ENCODE measurements at regions not wholly inside any gene's neighbourhood (a gene's known extent, or its start where the extent isn't known, plus 50 kb on each side); places are given as distances from the start of the nearest gene placed in this dataset.
"Not testable (repeated sequence)": the region's sequence is repeated elsewhere in the genome, so short reads cannot be mapped to it uniquely, and the experiment has no call there.

GRCh38 chr12:87671757-87672156 is 357.4 kb downstream of the C12orf50 start:
- DNase-seq: no peak

- peak; percentile 6 for DNase-seq
These were observed 358.8 kb downstream of the C12orf50 start for GRCh38 chr12:87670448-87670847.

GRCh38 chr12:87667378-87667777 is 361.8 kb downstream of the C12orf50 start:
- DNase-seq: no peak

GRCh38 chr12:87661786-87662377 is 367.3 kb downstream of the C12orf50 start:
- DNase-seq: no peak

- no peak for DNase-seq
These were observed 368.0 kb downstream of the C12orf50 start for GRCh38 chr12:87660987-87661774.

GRCh38 chr12:87660291-87660690 is 368.9 kb downstream of the C12orf50 start:
- no peak for DNase-seq

GRCh38 chr12:87656311-87656710 is 372.9 kb downstream of the C12orf50 start:
- no peak for DNase-seq

- DNase-seq: no peak
These were observed 377.4 kb downstream of the C12orf50 start for GRCh38 chr12:87651670-87652425.

- no peak for DNase-seq
These were observed 387.0 kb downstream of the C12orf50 start for GRCh38 chr12:87642245-87642644.

GRCh38 chr12:87618199-87618598 is 411.0 kb downstream of the C12orf50 start:
- no peak for DNase-seq

- DNase-seq: no peak
These were observed 416.2 kb downstream of the C12orf50 start for GRCh38 chr12:87612996-87613395.

GRCh38 chr12:87608321-87608720 is 420.9 kb downstream of the C12orf50 start:
- no peak for DNase-seq

GRCh38 chr12:87603727-87604126 is 425.5 kb downstream of the C12orf50 start:
- DNase-seq: no peak

- DNase-seq: no peak
These were observed 429.7 kb downstream of the C12orf50 start for GRCh38 chr12:87599459-87599858.

- DNase-seq: no peak
These were observed 432.1 kb downstream of the C12orf50 start for GRCh38 chr12:87597114-87597513.

GRCh38 chr12:87596636-87597035 is 432.6 kb downstream of the C12orf50 start:
- no peak for DNase-seq

- no peak for DNase-seq
These were observed 433.1 kb downstream of the C12orf50 start for GRCh38 chr12:87596134-87596533.

GRCh38 chr12:87585882-87586557 is 443.2 kb downstream of the C12orf50 start:
- no peak for DNase-seq

GRCh38 chr12:87579091-87579490 is 450.1 kb downstream of the C12orf50 start:
- not testable (repeated sequence) for DNase-seq

- no peak for DNase-seq
These were observed 453.3 kb downstream of the C12orf50 start for GRCh38 chr12:87575906-87576305.

GRCh38 chr12:87566918-87567317 is 462.3 kb downstream of the C12orf50 start:
- DNase-seq: not testable (repeated sequence)

- no peak for DNase-seq
These were observed 472.2 kb downstream of the C12orf50 start for GRCh38 chr12:87556985-87557384.

GRCh38 chr12:87531213-87531612 is 498.0 kb downstream of the C12orf50 start:
- DNase-seq: not testable (repeated sequence)

Data from NCI-H2171 treated with DMSO at 0.1 percent for 48 hours (cell line).